OCI-LY7 (cell line): ENCODE measurements at regions not wholly inside any gene's neighbourhood (a gene's known extent, or its start where the extent isn't known, plus 50 kb on each side); places are given as distances from the start of the nearest gene placed in this dataset.

Experiments used
- BruUV-seq: library from RNA; stranded (reverse); fragments of 400-500 nt; replicated peaks from 2 replicates; lab custom pipeline; 2021; lab: Mats Ljungman, UMichigan
- CTCF ChIA-PET: fragments of 300-600 bp; sonication (Branson Sonifier 250); formaldehyde crosslinking; loops from one replicate; lab custom pipeline; 2022; ENCODE audit warnings: antibody characterized with exemption; ENCODE audit not compliant: unreplicated experiment; lab: Charles Lee
- POLR2A ChIA-PET: fragments of 300-600 bp; sonication (Branson Sonifier 250); formaldehyde crosslinking; loops from one replicate; lab custom pipeline; 2022; ENCODE audit warnings: antibody characterized with exemption; lab: Charles Lee
- DNase-seq: peaks from one replicate; pipeline ENCODE4 v3.0.0-alpha.2; 2015; ENCODE audit warnings: low spot score
- H2AFZ ChIP-seq: fragments of 200-600 bp; sonication (generic), shearing (Covaris generic); 2 replicates; pipeline ENCODE4 v1.6.1; 2014; ENCODE audit warnings: mild to moderate bottlenecking, antibody characterized with exemption, low read length, moderate library complexity
- H3K27ac ChIP-seq: fragments of 200-600 bp; sonication (generic); 2 replicates; pipeline ENCODE4 v1.5.1; 2014; ENCODE audit warnings: mixed run types, low read depth, mild to moderate bottlenecking, moderate library complexity, low read length, inconsistent platforms; ENCODE audit not compliant: poor library complexity, severe bottlenecking
- H3K36me3 ChIP-seq: fragments of 200-600 bp; sonication (generic); 2 replicates; pipeline ENCODE4 v1.6.1; 2014; ENCODE audit warnings: mild to moderate bottlenecking, antibody characterized with exemption, low read length, moderate library complexity, mixed read lengths; ENCODE audit not compliant: insufficient read depth
- H3K4me1 ChIP-seq: fragments of 200-600 bp; sonication (generic); 2 replicates; pipeline ENCODE4 v1.5.1; 2014; ENCODE audit warnings: mild to moderate bottlenecking, low read length; ENCODE audit not compliant: insufficient read depth, poor library complexity, severe bottlenecking
- H3K4me2 ChIP-seq: fragments of 200-600 bp; sonication (generic); 2 replicates; pipeline ENCODE4 v1.6.1; 2014; ENCODE audit warnings: mild to moderate bottlenecking, low read length
- H3K4me3 ChIP-seq: fragments of 200-600 bp; sonication (generic); 2 replicates; pipeline ENCODE4 v1.5.1; 2014; ENCODE audit warnings: mild to moderate bottlenecking, low read depth, low read length; ENCODE audit not compliant: poor library complexity, severe bottlenecking
- H3K79me2 ChIP-seq: fragments of 200-600 bp; sonication (generic); 2 replicates; pipeline ENCODE4 v1.6.1; 2016; ENCODE audit warnings: low read depth, mild to moderate bottlenecking, low read length, moderate library complexity, mixed read lengths; ENCODE audit not compliant: insufficient read depth
- H3K9me2 ChIP-seq: fragments of 200-600 bp; sonication (generic); 2 replicates; pipeline ENCODE4 v1.6.1; 2016; ENCODE audit warnings: mild to moderate bottlenecking, low read length, mixed read lengths; ENCODE audit not compliant: insufficient read depth
- H3K9me3 ChIP-seq: fragments of 200-600 bp; sonication (generic); 2 replicates; pipeline ENCODE4 v1.6.1; 2014; ENCODE audit warnings: mild to moderate bottlenecking, mixed run types, low read length, mixed read lengths
- H4K20me1 ChIP-seq: fragments of 200-600 bp; sonication (generic); 2 replicates; pipeline ENCODE4 v1.6.1; 2014; ENCODE audit warnings: mild to moderate bottlenecking, antibody characterized with exemption, low read length, moderate library complexity, mixed read lengths; ENCODE audit not compliant: insufficient read depth
- EZH2phosphoT487 ChIP-seq: fragments of 200-600 bp; sonication (generic); IDR thresholded peaks from 2 replicates; pipeline ENCODE4 v1.6.1; 2018; ENCODE audit warnings: low read depth, borderline replicate concordance, mild to moderate bottlenecking, mixed run types, antibody characterized with exemption, low read length, moderate library complexity, mixed read lengths
- intact Hi-C: fragments of 100-400 bp; cut with micrococcal nuclease; formaldehyde crosslinking; loops from one replicate; pipeline ENCODE4 v1.10.0; 2022; ENCODE audit not compliant: unreplicated experiment
- TF ChIP-seq, protein P1 (sequence below): fragments of 200-600 bp; sonication (generic); conservative IDR thresholded peaks from 2 replicates; pipeline ENCODE4 v1.5.1; 2014; ENCODE audit warnings: mild to moderate bottlenecking, antibody characterized with exemption, low read length, moderate library complexity, mixed read lengths

DNA sequence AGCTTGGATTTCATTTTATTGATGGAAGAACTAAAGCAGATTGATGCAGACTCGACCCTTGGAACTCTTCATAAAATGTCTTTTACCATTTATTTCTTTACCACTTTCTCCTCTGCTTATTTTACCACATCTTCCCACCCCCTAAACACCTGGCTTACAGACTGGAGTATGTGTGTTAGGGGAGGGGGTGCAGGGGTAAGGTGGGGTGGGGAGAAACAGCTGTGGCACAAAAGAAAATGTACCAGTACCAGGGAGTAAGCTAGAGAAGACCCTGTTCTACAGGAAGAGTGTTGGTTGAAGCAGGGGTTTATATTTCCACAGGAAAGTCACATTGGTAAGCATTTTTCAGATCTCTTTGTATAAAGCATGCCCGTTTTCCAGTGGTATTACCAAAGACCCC lies 312.7 kb upstream of the MTNR1B start:
- BruUV-seq = no TSS peak
- Histone ChIP-seq H3K79me2 (no peaks in the 10 kb centered on the region), H3K36me3 (no peaks in the 10 kb centered on the region), H2AFZ (no peak overlapping the region), H3K4me1 (no peaks in the 10 kb centered on the region), H3K4me2 (no peak overlapping the region), H3K9me3 (no peaks in the 10 kb centered on the region), H4K20me1 (no peaks in the 10 kb centered on the region), H3K4me3 (no peak overlapping the region), H3K9me2 (0 out of 2 replicates have a peak, but pooled peaks cover 3% of the 10 kb centered on the region), H3K27ac (no peak overlapping the region)
- intact Hi-C loops = no loop called here
- CTCF ChIA-PET = no interaction called here
- DNase-seq = no peak
- POLR2A ChIA-PET = no interaction called here
- no peak for TF ChIP-seq EZH2phosphoT487
- TF ChIP-seq, protein P1, sequence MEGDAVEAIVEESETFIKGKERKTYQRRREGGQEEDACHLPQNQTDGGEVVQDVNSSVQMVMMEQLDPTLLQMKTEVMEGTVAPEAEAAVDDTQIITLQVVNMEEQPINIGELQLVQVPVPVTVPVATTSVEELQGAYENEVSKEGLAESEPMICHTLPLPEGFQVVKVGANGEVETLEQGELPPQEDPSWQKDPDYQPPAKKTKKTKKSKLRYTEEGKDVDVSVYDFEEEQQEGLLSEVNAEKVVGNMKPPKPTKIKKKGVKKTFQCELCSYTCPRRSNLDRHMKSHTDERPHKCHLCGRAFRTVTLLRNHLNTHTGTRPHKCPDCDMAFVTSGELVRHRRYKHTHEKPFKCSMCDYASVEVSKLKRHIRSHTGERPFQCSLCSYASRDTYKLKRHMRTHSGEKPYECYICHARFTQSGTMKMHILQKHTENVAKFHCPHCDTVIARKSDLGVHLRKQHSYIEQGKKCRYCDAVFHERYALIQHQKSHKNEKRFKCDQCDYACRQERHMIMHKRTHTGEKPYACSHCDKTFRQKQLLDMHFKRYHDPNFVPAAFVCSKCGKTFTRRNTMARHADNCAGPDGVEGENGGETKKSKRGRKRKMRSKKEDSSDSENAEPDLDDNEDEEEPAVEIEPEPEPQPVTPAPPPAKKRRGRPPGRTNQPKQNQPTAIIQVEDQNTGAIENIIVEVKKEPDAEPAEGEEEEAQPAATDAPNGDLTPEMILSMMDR = no peak

GRCh38 chr11:92657226-92657625 lies 312.2 kb upstream of the MTNR1B start:
- TF ChIP-seq EZH2phosphoT487 = no peak
- TF ChIP-seq, protein P1 = no peak
- Histone ChIP-seq H3K4me1 (no peaks in the 10 kb centered on the region), H3K9me3 (no peaks in the 10 kb centered on the region), H3K4me3 (no peak overlapping the region), H4K20me1 (no peaks in the 10 kb centered on the region), H3K9me2 (0 out of 2 replicates have a peak, but pooled peaks cover 3% of the 10 kb centered on the region), H3K79me2 (no peaks in the 10 kb centered on the region), H3K4me2 (no peak overlapping the region), H3K36me3 (no peaks in the 10 kb centered on the region), H3K27ac (no peak overlapping the region), H2AFZ (no peak overlapping the region)
- DNase-seq = no peak
- ChIA-PET CTCF (no interaction called here), POLR2A (interaction anchor here (0.6 kb wide), 1 partner anchor 31 kb away, joined by 3 read pairs; no protein-coding TSS in a partner anchor)
- intact Hi-C loops = no loop called here
- no TSS peak for BruUV-seq

GRCh38 chr11:92658733-92659132 lies 310.7 kb upstream of the MTNR1B start:
- Histone ChIP-seq H3K27ac (no peak overlapping the region), H2AFZ (no peak overlapping the region), H3K4me1 (no peaks in the 10 kb centered on the region), H3K4me2 (no peak overlapping the region), H3K79me2 (no peaks in the 10 kb centered on the region), H4K20me1 (no peaks in the 10 kb centered on the region), H3K9me2 (0 out of 2 replicates have a peak, but pooled peaks cover 3% of the 10 kb centered on the region), H3K4me3 (no peak overlapping the region), H3K36me3 (no peaks in the 10 kb centered on the region), H3K9me3 (no peaks in the 10 kb centered on the region)
- TF ChIP-seq EZH2phosphoT487 = no peak
- TF ChIP-seq, protein P1 = no peak
- BruUV-seq = no TSS peak
- ChIA-PET POLR2A (no interaction called here), CTCF (no interaction called here)
- DNase-seq = no peak
- intact Hi-C loops = no loop called here
